MM.1S (cell line): ENCODE measurements at regions not wholly inside any gene's neighbourhood (a gene's known extent, or its start where the extent isn't known, plus 50 kb on each side); places are given as distances from the start of the nearest gene placed in this dataset.

Source experiments
- DNase-seq: peaks from one replicate; pipeline ENCODE4 v3.0.0-alpha.2; 2015
- H2AFZ ChIP-seq: fragments of 300-600 bp; sonication (generic); 2 replicates; pipeline ENCODE4 v1.6.0; 2016; ENCODE audit warnings: antibody characterized with exemption, low read length
- H3F3A ChIP-seq: fragments of 300-600 bp; sonication (generic); 2 replicates; pipeline ENCODE4 v1.6.1; 2016; ENCODE audit warnings: mild to moderate bottlenecking, antibody characterized with exemption, low read length, moderate library complexity, mixed read lengths; ENCODE audit not compliant: insufficient read depth
- H3K27ac ChIP-seq: fragments of 300-600 bp; sonication (generic); 2 replicates; pipeline ENCODE4 v1.5.1; 2016; ENCODE audit warnings: mild to moderate bottlenecking, low read length
- H3K27me3 ChIP-seq: fragments of 300-600 bp; sonication (generic); replicated peaks from 2 replicates; pipeline ENCODE4 v1.6.0; 2016; ENCODE audit warnings: low read length; ENCODE audit not compliant: insufficient read depth
- H3K36me3 ChIP-seq: fragments of 300-600 bp; sonication (generic); replicated peaks from 2 replicates; pipeline ENCODE4 v1.6.1; 2016; ENCODE audit warnings: mild to moderate bottlenecking, low read length, mixed read lengths; ENCODE audit not compliant: insufficient read depth
- H3K4me1 ChIP-seq: fragments of 300-600 bp; sonication (generic); 2 replicates; pipeline ENCODE4 v1.6.1; 2016; ENCODE audit warnings: low read length, mixed read lengths
- H3K4me2 ChIP-seq: fragments of 300-600 bp; sonication (generic); 2 replicates; pipeline ENCODE4 v1.6.0; 2016; ENCODE audit warnings: low read depth, low read length
- H3K4me3 ChIP-seq: fragments of 300-600 bp; sonication (generic); 2 replicates; pipeline ENCODE4 v1.5.1; 2016; ENCODE audit warnings: low read length, mixed read lengths
- H3K79me2 ChIP-seq: fragments of 300-600 bp; sonication (generic); 2 replicates; pipeline ENCODE4 v1.6.1; 2016; ENCODE audit warnings: mixed run types, low read length, mixed read lengths
- H3K9ac ChIP-seq: fragments of 300-600 bp; sonication (generic); 2 replicates; pipeline ENCODE4 v1.6.1; 2016; ENCODE audit warnings: low read length, mixed read lengths
- H3K9me2 ChIP-seq: fragments of 300-600 bp; sonication (generic); replicated peaks from 2 replicates; pipeline ENCODE4 v1.6.1; 2016; ENCODE audit warnings: mild to moderate bottlenecking, low read length, mixed read lengths; ENCODE audit not compliant: insufficient read depth
- H3K9me3 ChIP-seq: fragments of 300-600 bp; sonication (generic); replicated peaks from 2 replicates; pipeline ENCODE4 v1.6.1; 2016; ENCODE audit warnings: mild to moderate bottlenecking, low read length, mixed read lengths; ENCODE audit not compliant: insufficient read depth
- H4K20me1 ChIP-seq: fragments of 300-600 bp; sonication (generic); 2 replicates; pipeline ENCODE4 v1.6.1; 2016; ENCODE audit warnings: mild to moderate bottlenecking, low read length, moderate library complexity, mixed read lengths; ENCODE audit not compliant: insufficient read depth
- EZH2 ChIP-seq: fragments of 300-600 bp; sonication (generic); optimal IDR thresholded peaks from 2 replicates; pipeline ENCODE3; 2017; ENCODE audit warnings: low read depth, mild to moderate bottlenecking, antibody characterized with exemption, low read length, mixed read lengths
- EZH2phosphoT487 ChIP-seq: fragments of 300-600 bp; sonication (generic); IDR thresholded peaks from 2 replicates; pipeline ENCODE4 v1.6.1; 2018; ENCODE audit warnings: antibody characterized with exemption, low read length
- TF ChIP-seq, protein P1 (sequence below): fragments of 300-600 bp; sonication (generic); IDR thresholded peaks from 2 replicates; pipeline ENCODE4 v1.5.1; 2016; ENCODE audit warnings: antibody characterized with exemption, low read length, mixed read lengths

DNA sequence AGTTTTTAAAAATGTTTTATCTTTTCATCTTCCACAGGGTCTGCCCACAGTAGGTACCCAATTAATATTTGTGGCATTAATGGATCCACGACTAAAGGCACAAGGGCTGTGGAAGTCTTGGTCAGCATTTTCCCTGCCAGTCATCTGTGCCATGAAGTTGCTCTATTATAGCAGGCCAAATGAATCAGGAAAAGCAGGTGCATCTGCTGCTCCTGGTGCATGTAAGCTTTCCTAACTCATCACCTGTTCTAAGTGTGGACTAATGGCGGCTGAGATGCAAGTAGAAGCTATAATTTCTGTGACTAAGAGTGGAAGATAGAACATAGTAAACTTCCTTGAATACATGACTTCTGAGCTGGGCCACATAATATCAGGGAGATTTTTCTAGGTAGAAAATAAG is 182.5 kb upstream of the TENM4 start:
- TF ChIP-seq EZH2phosphoT487 = no peak
- DNase-seq = no peak
- Histone ChIP-seq H3K9ac (no peak overlapping the region), H4K20me1 (no peaks in the 10 kb centered on the region), H3K4me3 (no peak overlapping the region), H3K27me3 (no peaks in the 10 kb centered on the region), H3F3A (no peaks in the 10 kb centered on the region), H3K4me2 (no peak overlapping the region), H3K36me3 (no peaks in the 10 kb centered on the region), H3K9me2 (no peaks in the 10 kb centered on the region), H3K79me2 (no peaks in the 10 kb centered on the region), H3K4me1 (peaks cover 7% of the 10 kb centered on the region; the same call in 1 of the 2 replicates), H3K9me3 (no peaks in the 10 kb centered on the region), H2AFZ (no peak overlapping the region), H3K27ac (no peak overlapping the region)

DNA sequence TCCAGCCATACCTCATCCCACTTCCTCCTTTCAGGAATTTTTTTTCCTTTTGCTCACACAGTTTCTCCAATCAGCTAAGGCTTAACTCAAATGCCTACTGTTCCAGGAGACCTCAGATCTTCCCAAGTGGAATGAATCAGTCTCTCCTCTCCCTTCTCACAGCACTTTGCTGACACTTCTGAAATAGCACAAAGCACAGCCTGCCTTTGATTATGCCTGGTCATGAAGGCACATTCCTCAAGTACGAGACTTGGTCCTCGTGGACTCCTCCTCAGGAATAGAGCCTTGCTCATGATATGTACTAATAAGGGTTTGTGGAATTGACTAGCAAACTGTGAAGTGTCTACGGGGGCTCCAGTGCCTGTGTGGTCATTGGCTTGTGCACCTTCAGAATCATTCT is 176.7 kb upstream of the TENM4 start:
- DNase-seq = no peak
- no peaks in the 10 kb centered on the region for H3K9me2 ChIP-seq
- H3K79me2 ChIP-seq = no peaks in the 10 kb centered on the region
- H4K20me1 ChIP-seq = no peaks in the 10 kb centered on the region
- no peak overlapping the region for H3K9ac ChIP-seq
- no peaks in the 10 kb centered on the region for H3K4me1 ChIP-seq
- no peaks in the 10 kb centered on the region; the same call in 1 of the 2 replicates for H3K36me3 ChIP-seq
- H3K4me3 ChIP-seq = no peak overlapping the region
- no peak overlapping the region for H3K27ac ChIP-seq
- no peaks in the 10 kb centered on the region for H3F3A ChIP-seq
- no peaks in the 10 kb centered on the region for H3K9me3 ChIP-seq
- no peak overlapping the region for H2AFZ ChIP-seq
- no peaks in the 10 kb centered on the region for H3K27me3 ChIP-seq
- TF ChIP-seq, protein P1, sequence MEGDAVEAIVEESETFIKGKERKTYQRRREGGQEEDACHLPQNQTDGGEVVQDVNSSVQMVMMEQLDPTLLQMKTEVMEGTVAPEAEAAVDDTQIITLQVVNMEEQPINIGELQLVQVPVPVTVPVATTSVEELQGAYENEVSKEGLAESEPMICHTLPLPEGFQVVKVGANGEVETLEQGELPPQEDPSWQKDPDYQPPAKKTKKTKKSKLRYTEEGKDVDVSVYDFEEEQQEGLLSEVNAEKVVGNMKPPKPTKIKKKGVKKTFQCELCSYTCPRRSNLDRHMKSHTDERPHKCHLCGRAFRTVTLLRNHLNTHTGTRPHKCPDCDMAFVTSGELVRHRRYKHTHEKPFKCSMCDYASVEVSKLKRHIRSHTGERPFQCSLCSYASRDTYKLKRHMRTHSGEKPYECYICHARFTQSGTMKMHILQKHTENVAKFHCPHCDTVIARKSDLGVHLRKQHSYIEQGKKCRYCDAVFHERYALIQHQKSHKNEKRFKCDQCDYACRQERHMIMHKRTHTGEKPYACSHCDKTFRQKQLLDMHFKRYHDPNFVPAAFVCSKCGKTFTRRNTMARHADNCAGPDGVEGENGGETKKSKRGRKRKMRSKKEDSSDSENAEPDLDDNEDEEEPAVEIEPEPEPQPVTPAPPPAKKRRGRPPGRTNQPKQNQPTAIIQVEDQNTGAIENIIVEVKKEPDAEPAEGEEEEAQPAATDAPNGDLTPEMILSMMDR = no peak
- TF ChIP-seq EZH2phosphoT487 = no peak
- TF ChIP-seq EZH2 = no peak
- H3K4me2 ChIP-seq = no peak overlapping the region

DNA sequence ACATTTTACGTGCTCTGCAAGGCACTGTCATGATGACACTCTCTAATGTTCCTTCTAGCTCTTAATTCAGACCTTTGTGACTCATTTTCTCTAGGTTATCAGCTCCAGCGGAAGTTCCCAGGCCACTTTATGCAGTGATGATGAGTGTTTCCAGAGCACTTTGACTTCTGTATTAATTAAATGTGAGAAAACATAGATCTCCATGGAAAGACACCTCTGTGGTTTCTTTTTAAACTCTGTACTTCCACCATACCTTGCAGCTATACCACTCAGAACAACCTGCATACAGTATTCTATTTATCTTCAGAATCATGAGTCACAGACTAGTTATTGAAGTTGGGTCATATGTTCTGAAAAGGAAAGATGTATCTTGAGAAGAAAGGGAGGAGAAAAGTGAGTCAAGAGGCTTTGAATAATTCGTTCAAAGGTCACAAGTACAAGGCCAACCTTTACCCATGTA is 175.6 kb upstream of the TENM4 start:
- no peak overlapping the region for H2AFZ ChIP-seq
- H3K9ac ChIP-seq = no peak overlapping the region
- H4K20me1 ChIP-seq = no peaks in the 10 kb centered on the region
- no peaks in the 10 kb centered on the region for H3K9me3 ChIP-seq
- H3K4me1 ChIP-seq = no peaks in the 10 kb centered on the region
- no peak overlapping the region for H3K4me3 ChIP-seq
- no peaks in the 10 kb centered on the region for H3F3A ChIP-seq
- H3K9me2 ChIP-seq = no peaks in the 10 kb centered on the region
- no peak for DNase-seq
- no peak overlapping the region for H3K4me2 ChIP-seq
- H3K27me3 ChIP-seq = no peaks in the 10 kb centered on the region
- H3K27ac ChIP-seq = no peak overlapping the region
- H3K36me3 ChIP-seq = no peaks in the 10 kb centered on the region; the same call in 1 of the 2 replicates
- H3K79me2 ChIP-seq = no peaks in the 10 kb centered on the region
- TF ChIP-seq, protein P1 = no peak
- TF ChIP-seq EZH2 (no peak), EZH2phosphoT487 (no peak)

DNA sequence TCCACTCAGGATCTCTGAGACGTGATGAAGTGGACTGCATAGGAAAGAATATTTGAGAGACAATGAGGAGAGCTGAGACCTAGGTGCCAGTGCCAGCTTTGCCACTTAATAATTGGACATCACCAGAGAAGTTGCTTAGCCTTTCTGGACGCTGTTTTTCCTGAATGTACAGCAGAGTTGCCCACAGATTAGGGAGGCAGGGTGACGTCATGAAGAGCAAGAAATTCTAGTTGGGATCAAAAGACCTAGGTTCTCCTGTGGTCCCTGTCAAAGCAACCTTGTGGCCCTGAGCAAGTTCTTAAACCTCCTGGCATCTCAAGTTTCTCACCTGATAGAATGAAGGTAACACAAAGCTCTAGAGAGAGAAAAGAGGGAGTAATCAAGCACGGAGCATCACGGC is 174.6 kb upstream of the TENM4 start:
- H3K4me1 ChIP-seq = no peaks in the 10 kb centered on the region
- H3K36me3 ChIP-seq = no peaks in the 10 kb centered on the region; the same call in 1 of the 2 replicates
- H3K9ac ChIP-seq = no peak overlapping the region
- no peak overlapping the region for H3K4me3 ChIP-seq
- no peaks in the 10 kb centered on the region for H3F3A ChIP-seq
- H3K27me3 ChIP-seq = no peaks in the 10 kb centered on the region
- no peak for DNase-seq
- H3K9me2 ChIP-seq = no peaks in the 10 kb centered on the region
- H3K9me3 ChIP-seq = no peaks in the 10 kb centered on the region
- no peak overlapping the region for H3K27ac ChIP-seq
- no peaks in the 10 kb centered on the region for H3K79me2 ChIP-seq
- no peaks in the 10 kb centered on the region for H4K20me1 ChIP-seq
- no peak overlapping the region for H2AFZ ChIP-seq
- no peak overlapping the region for H3K4me2 ChIP-seq
- no peak for TF ChIP-seq EZH2phosphoT487
